ENCODE measurements at regions not wholly inside any gene's neighbourhood (a gene's known extent, or its start where the extent isn't known, plus 50 kb on each side); places are given as distances from the start of the nearest gene placed in this dataset.

- H3K36me3 Mint-ChIP-seq: no peaks in the 10 kb centered on the region
- no peak overlapping the region for H3K27ac Mint-ChIP-seq
- H3K27me3 Mint-ChIP-seq: no peaks in the 10 kb centered on the region
- H3K4me1 Mint-ChIP-seq: no peaks in the 10 kb centered on the region
- peaks cover 5% of the 10 kb centered on the region for H3K9me3 Mint-ChIP-seq
- CTCF ChIA-PET: no interaction called here
- H3K4me3 Mint-ChIP-seq: no peak overlapping the region
- DNase-seq: no peak
Measured at GRCh38 chr2:5537180-5537688, 154.9 kb upstream of the SOX11 start.

- DNase-seq: no peak
- peaks cover 11% of the 10 kb centered on the region for H3K9me3 Mint-ChIP-seq
- H3K27ac Mint-ChIP-seq: no peak overlapping the region
- H3K4me3 Mint-ChIP-seq: no peak overlapping the region
- no peaks in the 10 kb centered on the region for H3K36me3 Mint-ChIP-seq
- CTCF ChIA-PET: no interaction called here
- no peaks in the 10 kb centered on the region for H3K4me1 Mint-ChIP-seq
- H3K27me3 Mint-ChIP-seq: no peaks in the 10 kb centered on the region
Measured at GRCh38 chr2:5538313-5538712, 153.9 kb upstream of the SOX11 start.

GRCh38 chr2:5538772-5539171, 153.4 kb upstream of the SOX11 start:
- DNase-seq: no peak
- Mint-ChIP-seq H3K27me3 (no peaks in the 10 kb centered on the region), H3K9me3 (peaks cover 15% of the 10 kb centered on the region), H3K4me3 (no peak overlapping the region), H3K36me3 (no peaks in the 10 kb centered on the region), H3K4me1 (no peaks in the 10 kb centered on the region), H3K27ac (no peak overlapping the region)
- CTCF ChIA-PET: no interaction called here

- no peaks in the 10 kb centered on the region for H3K4me1 Mint-ChIP-seq
- DNase-seq: no peak
- CTCF ChIA-PET: no interaction called here
- no peak overlapping the region for H3K27ac Mint-ChIP-seq
- H3K4me3 Mint-ChIP-seq: no peak overlapping the region
- H3K9me3 Mint-ChIP-seq: peaks cover 18% of the 10 kb centered on the region
- no peaks in the 10 kb centered on the region for H3K36me3 Mint-ChIP-seq
- H3K27me3 Mint-ChIP-seq: no peaks in the 10 kb centered on the region
Measured at GRCh38 chr2:5539282-5540165, 152.7 kb upstream of the SOX11 start.

GRCh38 chr2:5540856-5541255, 151.3 kb upstream of the SOX11 start:
- DNase-seq: no peak
- H3K27ac Mint-ChIP-seq: no peak overlapping the region
- H3K9me3 Mint-ChIP-seq: peaks cover 23% of the 10 kb centered on the region
- no peaks in the 10 kb centered on the region for H3K4me1 Mint-ChIP-seq
- H3K4me3 Mint-ChIP-seq: no peak overlapping the region
- CTCF ChIA-PET: no interaction called here
- no peaks in the 10 kb centered on the region for H3K36me3 Mint-ChIP-seq
- no peaks in the 10 kb centered on the region for H3K27me3 Mint-ChIP-seq

- H3K4me1 Mint-ChIP-seq: no peaks in the 10 kb centered on the region
- no peak overlapping the region for H3K27ac Mint-ChIP-seq
- CTCF ChIA-PET: no interaction called here
- no peak overlapping the region for H3K4me3 Mint-ChIP-seq
- no peaks in the 10 kb centered on the region for H3K36me3 Mint-ChIP-seq
- no peak for DNase-seq
- no peaks in the 10 kb centered on the region for H3K27me3 Mint-ChIP-seq
- peaks cover 18% of the 10 kb centered on the region for H3K9me3 Mint-ChIP-seq
Measured at GRCh38 chr2:5544205-5544786, 147.9 kb upstream of the SOX11 start.

GRCh38 chr2:5546181-5546580, 146.0 kb upstream of the SOX11 start:
- H3K4me3 Mint-ChIP-seq: no peak overlapping the region
- peaks cover 20% of the 10 kb centered on the region for H3K9me3 Mint-ChIP-seq
- no peaks in the 10 kb centered on the region for H3K36me3 Mint-ChIP-seq
- CTCF ChIA-PET: no interaction called here
- no peak for DNase-seq
- H3K27ac Mint-ChIP-seq: no peak overlapping the region
- no peaks in the 10 kb centered on the region for H3K4me1 Mint-ChIP-seq
- no peaks in the 10 kb centered on the region for H3K27me3 Mint-ChIP-seq

- no peak overlapping the region for H3K4me3 Mint-ChIP-seq
- H3K27me3 Mint-ChIP-seq: no peaks in the 10 kb centered on the region
Measured at GRCh38 chr2:5548991-5549715, 143.0 kb upstream of the SOX11 start.

GRCh38 chr2:5549771-5550170, 142.4 kb upstream of the SOX11 start:
- CTCF ChIA-PET: no interaction called here
- no peaks in the 10 kb centered on the region for H3K36me3 Mint-ChIP-seq
- no peaks in the 10 kb centered on the region for H3K4me1 Mint-ChIP-seq

More at GRCh38 chr2:5548991-5549715, 143.0 kb upstream of the SOX11 start:
- Mint-ChIP-seq H3K4me1 (no peaks in the 10 kb centered on the region), H3K9me3 (peaks cover 12% of the 10 kb centered on the region), H3K36me3 (no peaks in the 10 kb centered on the region), H3K27ac (no peak overlapping the region)
- CTCF ChIA-PET: no interaction called here
- DNase-seq: no peak

GRCh38 chr2:5555636-5556035, 136.5 kb upstream of the SOX11 start:
- CTCF ChIA-PET: no interaction called here
- H3K36me3 Mint-ChIP-seq: no peaks in the 10 kb centered on the region

More at GRCh38 chr2:5549771-5550170, 142.4 kb upstream of the SOX11 start:
- no peak overlapping the region for H3K27ac Mint-ChIP-seq
- no peak overlapping the region for H3K4me3 Mint-ChIP-seq
- H3K9me3 Mint-ChIP-seq: peaks cover 11% of the 10 kb centered on the region
- no peaks in the 10 kb centered on the region for H3K27me3 Mint-ChIP-seq
- no peak for DNase-seq

GRCh38 chr2:5561006-5561405, 131.2 kb upstream of the SOX11 start:
- CTCF ChIA-PET: no interaction called here
- Mint-ChIP-seq H3K36me3 (no peaks in the 10 kb centered on the region), H3K4me3 (no peak overlapping the region), H3K27ac (no peak overlapping the region), H3K4me1 (no peaks in the 10 kb centered on the region), H3K27me3 (no peaks in the 10 kb centered on the region), H3K9me3 (peaks cover 8% of the 10 kb centered on the region)
- no peak for DNase-seq

More at GRCh38 chr2:5555636-5556035, 136.5 kb upstream of the SOX11 start:
- no peak for DNase-seq
- Mint-ChIP-seq H3K27ac (no peak overlapping the region), H3K4me3 (no peak overlapping the region), H3K9me3 (peaks cover 14% of the 10 kb centered on the region), H3K4me1 (no peaks in the 10 kb centered on the region), H3K27me3 (no peaks in the 10 kb centered on the region)

- no peak overlapping the region for H3K27ac Mint-ChIP-seq
- no peaks in the 10 kb centered on the region for H3K27me3 Mint-ChIP-seq
- no peak for DNase-seq
- no peak overlapping the region for H3K4me3 Mint-ChIP-seq
- peaks cover 7% of the 10 kb centered on the region for H3K9me3 Mint-ChIP-seq
- no peaks in the 10 kb centered on the region for H3K4me1 Mint-ChIP-seq
- CTCF ChIA-PET: no interaction called here
- H3K36me3 Mint-ChIP-seq: no peaks in the 10 kb centered on the region
Measured at GRCh38 chr2:5562426-5562825, 129.8 kb upstream of the SOX11 start.

GRCh38 chr2:5562865-5563264, 129.3 kb upstream of the SOX11 start:
- Mint-ChIP-seq H3K36me3 (no peaks in the 10 kb centered on the region), H3K4me3 (no peak overlapping the region), H3K4me1 (no peaks in the 10 kb centered on the region), H3K9me3 (peaks cover 7% of the 10 kb centered on the region), H3K27ac (no peak overlapping the region), H3K27me3 (no peaks in the 10 kb centered on the region)
- no peak for DNase-seq
- CTCF ChIA-PET: no interaction called here

GRCh38 chr2:5563411-5563810, 128.8 kb upstream of the SOX11 start:
- CTCF ChIA-PET: no interaction called here
- Mint-ChIP-seq H3K4me3 (no peak overlapping the region), H3K36me3 (no peaks in the 10 kb centered on the region), H3K27ac (no peak overlapping the region), H3K4me1 (no peaks in the 10 kb centered on the region), H3K9me3 (peaks cover 9% of the 10 kb centered on the region), H3K27me3 (no peaks in the 10 kb centered on the region)
- no peak for DNase-seq
